Fibroblast of lung (primary cell): ENCODE measurements at regions not wholly inside any gene's neighbourhood (a gene's known extent, or its start where the extent isn't known, plus 50 kb on each side); places are given as distances from the start of the nearest gene placed in this dataset.

Experiments used
- DNase-seq, 2 donors: peaks; one replicate each; pipeline versions ENCODE4 v3.0.0 to v3.0.0-alpha.2; 2010; ENCODE audit warnings: low read depth in 2 of 2
- H2AFZ ChIP-seq: 2 replicates; pipeline ENCODE4 v1.5.1; 2012; ENCODE audit warnings: low read length, control low read depth, inconsistent platforms
- H3K27ac ChIP-seq: 2 replicates; pipeline ENCODE4 v1.5.1; 2011; ENCODE audit warnings: low read length, control low read depth; ENCODE audit not compliant: insufficient read depth
- H3K27me3 ChIP-seq: 2 replicates; pipeline ENCODE4 v1.5.1; 2011; ENCODE audit warnings: mild to moderate bottlenecking, low read length; ENCODE audit not compliant: control insufficient read depth, insufficient read depth
- H3K36me3 ChIP-seq: 2 replicates; pipeline ENCODE4 v1.5.1; 2011; ENCODE audit warnings: low read length; ENCODE audit not compliant: control insufficient read depth, insufficient read depth
- H3K4me1 ChIP-seq: 2 replicates; pipeline ENCODE4 v1.5.1; 2011; ENCODE audit warnings: low read length; ENCODE audit not compliant: control insufficient read depth, insufficient read depth; ENCODE audit errors: extremely low read depth
- H3K4me2 ChIP-seq: 2 replicates; pipeline ENCODE4 v1.5.1; 2011; ENCODE audit warnings: low read length, control low read depth; ENCODE audit not compliant: insufficient read depth; ENCODE audit errors: extremely low read depth
- H3K4me3 ChIP-seq, 4 experiments: fragments of 200-600 bp in 1 of 4; sonication (generic) in 1 of 4; replicated peaks in 1 of 4; 2 replicates each; pipeline ENCODE4 v1.5.1; 2011 to 2016; ENCODE audit warnings: low read length in 4 of 4, low read depth in 3 of 4, mild to moderate bottlenecking in 3 of 4, control low read depth in 2 of 4, inconsistent platforms in 1 of 4, mixed read lengths in 1 of 4; ENCODE audit not compliant: insufficient read depth in 1 of 4; ENCODE audit errors: control extremely low read depth in 1 of 4
- H3K79me2 ChIP-seq: 2 replicates; pipeline ENCODE4 v1.5.1; 2012; ENCODE audit warnings: mild to moderate bottlenecking, low read length, inconsistent platforms; ENCODE audit not compliant: control insufficient read depth, insufficient read depth
- H3K9ac ChIP-seq: 2 replicates; pipeline ENCODE4 v1.5.1; 2011; ENCODE audit warnings: mild to moderate bottlenecking, low read length, control low read depth; ENCODE audit not compliant: insufficient read depth
- H3K9me3 ChIP-seq: 2 replicates; pipeline ENCODE4 v1.5.1; 2012; ENCODE audit warnings: low read depth, low read length; ENCODE audit not compliant: control insufficient read depth, insufficient read depth
- H4K20me1 ChIP-seq: 2 replicates; pipeline ENCODE4 v1.5.1; 2011; ENCODE audit warnings: low read length; ENCODE audit not compliant: control insufficient read depth, insufficient read depth; ENCODE audit errors: extremely low read depth
- EZH2 ChIP-seq: IDR thresholded peaks from 2 replicates; pipeline ENCODE4 v1.5.1; 2012; ENCODE audit warnings: low read length, control low read depth, mild to moderate bottlenecking; ENCODE audit errors: missing control alignments
- TF ChIP-seq, protein P1 (sequence below), 2 donors: IDR thresholded peaks in 1 of 2; conservative IDR thresholded peaks in 1 of 2; 1 replicate in 1 of 2; 2 replicates in 1 of 2; pipeline ENCODE4 v1.5.1; 2011 to 2012; ENCODE audit warnings: low read length in 2 of 2, control low read depth in 1 of 2, inconsistent platforms in 1 of 2, low read depth in 1 of 2, mild to moderate bottlenecking in 1 of 2

- H3K9me3 ChIP-seq, result no peaks in the 10 kb centered on the region
- no peak for TF ChIP-seq EZH2
- TF ChIP-seq, protein P1, sequence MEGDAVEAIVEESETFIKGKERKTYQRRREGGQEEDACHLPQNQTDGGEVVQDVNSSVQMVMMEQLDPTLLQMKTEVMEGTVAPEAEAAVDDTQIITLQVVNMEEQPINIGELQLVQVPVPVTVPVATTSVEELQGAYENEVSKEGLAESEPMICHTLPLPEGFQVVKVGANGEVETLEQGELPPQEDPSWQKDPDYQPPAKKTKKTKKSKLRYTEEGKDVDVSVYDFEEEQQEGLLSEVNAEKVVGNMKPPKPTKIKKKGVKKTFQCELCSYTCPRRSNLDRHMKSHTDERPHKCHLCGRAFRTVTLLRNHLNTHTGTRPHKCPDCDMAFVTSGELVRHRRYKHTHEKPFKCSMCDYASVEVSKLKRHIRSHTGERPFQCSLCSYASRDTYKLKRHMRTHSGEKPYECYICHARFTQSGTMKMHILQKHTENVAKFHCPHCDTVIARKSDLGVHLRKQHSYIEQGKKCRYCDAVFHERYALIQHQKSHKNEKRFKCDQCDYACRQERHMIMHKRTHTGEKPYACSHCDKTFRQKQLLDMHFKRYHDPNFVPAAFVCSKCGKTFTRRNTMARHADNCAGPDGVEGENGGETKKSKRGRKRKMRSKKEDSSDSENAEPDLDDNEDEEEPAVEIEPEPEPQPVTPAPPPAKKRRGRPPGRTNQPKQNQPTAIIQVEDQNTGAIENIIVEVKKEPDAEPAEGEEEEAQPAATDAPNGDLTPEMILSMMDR (conservative IDR thresholded peaks at IDR 0.05 in 1 of 2, IDR thresholded peaks at IDR 0.05 in 1 of 2; ENCODE audit: low read depth in 1 of 2, low read length in 2 of 2), result no peak
- H4K20me1 ChIP-seq, result no peaks in the 10 kb centered on the region
- no peak overlapping the region for H3K27ac ChIP-seq
- no peaks in the 10 kb centered on the region for H3K36me3 ChIP-seq
- H3K79me2 ChIP-seq, result no peaks in the 10 kb centered on the region
- no peak overlapping the region for H3K9ac ChIP-seq
- H2AFZ ChIP-seq, result no peak overlapping the region
- no peak overlapping the region for H3K4me2 ChIP-seq
- DNase-seq, result no peak
- no peak overlapping the region for H3K4me3 ChIP-seq
- no peaks in the 10 kb centered on the region for H3K4me1 ChIP-seq
- no peaks in the 10 kb centered on the region for H3K27me3 ChIP-seq
Measured at GRCh38 chr4:182170417-182170935, 72.7 kb upstream of the TENM3 start.

- no peak overlapping the region for H3K9ac ChIP-seq
- no peaks in the 10 kb centered on the region for H3K27me3 ChIP-seq
- H3K9me3 ChIP-seq, result no peaks in the 10 kb centered on the region
- H2AFZ ChIP-seq, result no peak overlapping the region
- no peak overlapping the region for H3K4me2 ChIP-seq
- TF ChIP-seq, protein P1 (conservative IDR thresholded peaks at IDR 0.05 in 1 of 2, IDR thresholded peaks at IDR 0.05 in 1 of 2; ENCODE audit: low read depth in 1 of 2, low read length in 2 of 2), result no peak
- no peak for TF ChIP-seq EZH2
- no peaks in the 10 kb centered on the region for H3K4me1 ChIP-seq
- no peak overlapping the region for H3K4me3 ChIP-seq
- no peak overlapping the region for H3K27ac ChIP-seq
- no peaks in the 10 kb centered on the region for H3K79me2 ChIP-seq
- no peaks in the 10 kb centered on the region for H3K36me3 ChIP-seq
- H4K20me1 ChIP-seq, result no peaks in the 10 kb centered on the region
- DNase-seq, result no peak
Measured at GRCh38 chr4:182174979-182175378, 68.2 kb upstream of the TENM3 start.

DNA sequence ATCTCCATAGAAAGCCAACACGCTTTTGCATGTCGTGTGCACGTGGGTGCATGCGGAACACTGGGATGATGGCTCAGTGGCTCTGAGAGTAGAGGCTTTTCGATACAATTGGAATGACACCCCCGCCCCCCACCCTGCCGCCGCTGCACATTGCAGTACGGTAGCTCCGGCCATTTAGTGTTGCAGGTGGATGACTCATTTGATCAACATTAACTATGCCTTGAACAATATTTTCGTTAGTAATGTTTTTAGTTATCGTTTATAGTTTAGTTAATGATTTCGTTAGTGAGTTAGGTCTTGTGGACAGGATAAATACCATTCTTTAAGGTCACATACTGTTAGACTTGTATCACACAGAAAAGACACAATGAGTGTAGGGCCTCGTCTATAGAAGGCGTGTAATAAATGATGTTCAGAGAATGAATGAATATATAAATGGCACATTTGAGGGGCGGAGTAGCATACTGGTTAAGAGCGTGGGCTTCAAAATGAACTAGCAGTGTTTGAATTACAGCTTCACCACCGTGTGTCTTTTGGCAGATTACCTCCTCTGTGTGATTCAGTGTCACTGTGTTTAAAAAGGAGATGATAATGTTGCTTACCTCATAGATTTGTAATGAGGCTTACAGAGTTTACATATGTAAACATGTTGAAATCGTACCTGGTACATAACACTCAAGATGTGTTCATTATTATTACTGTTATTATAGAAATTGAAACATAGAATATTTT lies 67.2 kb upstream of the TENM3 start:
- H3K4me2 ChIP-seq, result no peak overlapping the region
- no peaks in the 10 kb centered on the region for H3K27me3 ChIP-seq
- TF ChIP-seq, protein P1 (conservative IDR thresholded peaks at IDR 0.05 in 1 of 2, IDR thresholded peaks at IDR 0.05 in 1 of 2; ENCODE audit: low read depth in 1 of 2, low read length in 2 of 2), result no peak
- TF ChIP-seq EZH2, result no peak
- H3K9ac ChIP-seq, result no peak overlapping the region
- no peaks in the 10 kb centered on the region for H3K9me3 ChIP-seq
- peak in 1 of 2 donors; percentile 67 for DNase-seq
- no peak overlapping the region for H2AFZ ChIP-seq
- H3K4me1 ChIP-seq, result no peaks in the 10 kb centered on the region
- no peaks in the 10 kb centered on the region for H3K36me3 ChIP-seq
- no peak overlapping the region for H3K4me3 ChIP-seq
- no peak overlapping the region for H3K27ac ChIP-seq
- H4K20me1 ChIP-seq, result no peaks in the 10 kb centered on the region
- no peaks in the 10 kb centered on the region for H3K79me2 ChIP-seq
